Gastrocnemius medialis (tissue), 4 donors: ENCODE measurements at regions not wholly inside any gene's neighbourhood (a gene's known extent, or its start where the extent isn't known, plus 50 kb on each side); places are given as distances from the start of the nearest gene placed in this dataset.
A peak's percentile ranks its signal among the peaks of the same experiment; 100 is the strongest.

ENCODE experiments used
- ATAC-seq, 2 donors: fragments of 150-250 bp; one replicate each; pipeline ENCODE4 v1.9.1; 2016
- DNase-seq, 2 donors: peaks; one replicate each; pipeline ENCODE4 v3.0.0-alpha.2; 2019
- H3K27ac ChIP-seq, 4 donors: fragments of 200-600 bp; sonication (generic); 1 replicate in 1 of 4; 2 replicates in 3 of 4; pipeline ENCODE4 v1.5.1; 2016 to 2018; ENCODE audit warnings: mild to moderate bottlenecking in 2 of 4, moderate library complexity in 1 of 4
- H3K27me3 ChIP-seq, 3 donors: fragments of 200-600 bp; sonication (generic) in 2 of 3; 1 replicate in 1 of 3; 2 replicates in 2 of 3; pipeline versions ENCODE4 v1.5.1 to v1.6.0; 2016 to 2019; ENCODE audit warnings: mild to moderate bottlenecking in 1 of 3, moderate library complexity in 1 of 3
- H3K36me3 ChIP-seq, 2 donors: fragments of 200-600 bp; sonication (generic) in 1 of 2; one replicate each; pipeline ENCODE4 v1.5.1; 2017 to 2018
- H3K4me1 ChIP-seq, 2 donors: fragments of 200-600 bp; sonication (generic) in 1 of 2; one replicate each; pipeline ENCODE4 v1.5.1; 2016 to 2017; ENCODE audit warnings: mild to moderate bottlenecking in 2 of 2
- H3K4me3 ChIP-seq, 4 donors: fragments of 200-600 bp; sonication (generic) in 3 of 4; 1 replicate in 1 of 4; 2 replicates in 3 of 4; pipeline ENCODE4 v1.5.1; 2016 to 2019; ENCODE audit warnings: mild to moderate bottlenecking in 2 of 4
- H3K9me3 ChIP-seq, 3 donors: fragments of 200-600 bp; sonication (generic) in 2 of 3; 1 replicate in 1 of 3; 2 replicates in 2 of 3; pipeline ENCODE4 v1.5.1; 2016 to 2019
- POLR2A ChIP-seq, 2 donors: fragments of 450-650 bp; IDR thresholded peaks; one replicate each; pipeline ENCODE4 v1.6.1; 2017; ENCODE audit warnings: antibody characterized with exemption in 2 of 2, mild to moderate bottlenecking in 2 of 2, moderate library complexity in 2 of 2
- in situ Hi-C, 4 donors: fragments of 200-750 bp; cut with MboI; loops; one replicate each; pipeline versions ENCODE4 v1.15.0 to v1.8.0; 2017; ENCODE audit warnings: low sequenced_read_pairs in 4 of 4
- intact Hi-C: fragments of 100-400 bp; cut with DNase I; formaldehyde crosslinking; loops from one replicate; pipeline ENCODE4 v1.15.1; 2023; ENCODE audit warnings: low total_unique reads
- TF ChIP-seq, protein P1 (sequence below), 5 experiments: fragments of 450-650 bp in 3 of 5; fragments of 200-600 bp in 2 of 5; sonication (generic) in 2 of 5; IDR thresholded peaks in 4 of 5; conservative IDR thresholded peaks in 1 of 5; 1 replicate in 4 of 5; 2 replicates in 1 of 5; pipeline ENCODE4 v1.5.1; 2016 to 2019; ENCODE audit warnings: antibody characterized with exemption in 5 of 5, mild to moderate bottlenecking in 3 of 5, moderate library complexity in 3 of 5

GRCh38 chr20:19816386-19816785 is 58.3 kb downstream of the RIN2 start:
- no peak for DNase-seq
- no peak overlapping the region for H3K4me3 ChIP-seq
- H3K9me3 ChIP-seq = no peaks in the 10 kb centered on the region
- H3K36me3 ChIP-seq = no peaks in the 10 kb centered on the region
- TF ChIP-seq, protein P1, sequence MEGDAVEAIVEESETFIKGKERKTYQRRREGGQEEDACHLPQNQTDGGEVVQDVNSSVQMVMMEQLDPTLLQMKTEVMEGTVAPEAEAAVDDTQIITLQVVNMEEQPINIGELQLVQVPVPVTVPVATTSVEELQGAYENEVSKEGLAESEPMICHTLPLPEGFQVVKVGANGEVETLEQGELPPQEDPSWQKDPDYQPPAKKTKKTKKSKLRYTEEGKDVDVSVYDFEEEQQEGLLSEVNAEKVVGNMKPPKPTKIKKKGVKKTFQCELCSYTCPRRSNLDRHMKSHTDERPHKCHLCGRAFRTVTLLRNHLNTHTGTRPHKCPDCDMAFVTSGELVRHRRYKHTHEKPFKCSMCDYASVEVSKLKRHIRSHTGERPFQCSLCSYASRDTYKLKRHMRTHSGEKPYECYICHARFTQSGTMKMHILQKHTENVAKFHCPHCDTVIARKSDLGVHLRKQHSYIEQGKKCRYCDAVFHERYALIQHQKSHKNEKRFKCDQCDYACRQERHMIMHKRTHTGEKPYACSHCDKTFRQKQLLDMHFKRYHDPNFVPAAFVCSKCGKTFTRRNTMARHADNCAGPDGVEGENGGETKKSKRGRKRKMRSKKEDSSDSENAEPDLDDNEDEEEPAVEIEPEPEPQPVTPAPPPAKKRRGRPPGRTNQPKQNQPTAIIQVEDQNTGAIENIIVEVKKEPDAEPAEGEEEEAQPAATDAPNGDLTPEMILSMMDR (IDR thresholded peaks at IDR 0.05 in 4 of 5, conservative IDR thresholded peaks at IDR 0.05 in 1 of 5) = no peak
- TF ChIP-seq POLR2A (IDR thresholded peaks at IDR 0.05) = no peak
- in situ Hi-C loops = no loop called here
- no peak for ATAC-seq
- intact Hi-C loops = no loop called here
- H3K27ac ChIP-seq = peak overlapping the region; percentile 27 to 65 (median 53)
- H3K4me1 ChIP-seq = peaks cover 21 to 37% of the 10 kb centered on the region in 2 donors
- no peaks in the 10 kb centered on the region for H3K27me3 ChIP-seq

DNA sequence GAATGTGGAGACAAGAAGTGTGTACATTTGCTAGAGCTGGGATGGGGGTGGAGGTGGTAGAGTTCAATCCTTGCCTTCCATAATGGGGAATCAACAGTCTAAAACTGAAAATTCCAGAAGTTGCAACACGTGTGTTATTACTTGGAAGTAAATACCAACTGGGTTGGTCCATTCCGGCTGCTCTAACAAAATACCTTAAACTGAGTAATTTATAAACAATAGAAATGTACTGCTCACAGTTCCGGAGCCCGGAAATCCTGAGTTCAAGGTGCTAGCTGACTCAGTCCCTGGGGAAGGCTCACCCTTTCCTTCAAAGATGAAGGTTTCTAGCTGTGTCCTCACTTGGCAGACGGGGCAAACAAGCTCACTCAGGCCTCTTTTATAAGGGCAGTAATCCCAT is 59.0 kb downstream of the RIN2 start:
- in situ Hi-C loops = no loop called here
- peak; percentile 43 to 60 for ATAC-seq
- Histone ChIP-seq H3K4me3 (no peak overlapping the region), H3K27ac (peak overlapping the region in 3 of 4 donors; percentile 41 to 65 (median 65)), H3K4me1 (peaks cover 21 to 44% of the 10 kb centered on the region in 2 donors), H3K9me3 (no peaks in the 10 kb centered on the region), H3K36me3 (no peaks in the 10 kb centered on the region), H3K27me3 (no peaks in the 10 kb centered on the region)
- TF ChIP-seq, protein P1 (IDR thresholded peaks at IDR 0.05 in 4 of 5, conservative IDR thresholded peaks at IDR 0.05 in 1 of 5) = no peak
- TF ChIP-seq POLR2A (IDR thresholded peaks at IDR 0.05) = no peak
- DNase-seq = no peak
- intact Hi-C loops = no loop called here

- TF ChIP-seq, protein P1 (IDR thresholded peaks at IDR 0.05 in 4 of 5, conservative IDR thresholded peaks at IDR 0.05 in 1 of 5) = no peak
- TF ChIP-seq POLR2A (IDR thresholded peaks at IDR 0.05) = no peak
- Histone ChIP-seq H3K27me3 (no peaks in the 10 kb centered on the region), H3K4me3 (no peak overlapping the region), H3K4me1 (peaks cover 21 to 47% of the 10 kb centered on the region in 2 donors), H3K27ac (no peak overlapping the region), H3K36me3 (no peaks in the 10 kb centered on the region), H3K9me3 (no peaks in the 10 kb centered on the region)
- no peak for ATAC-seq
- no peak for DNase-seq
- in situ Hi-C loops (no loop called here), intact Hi-C loops (no loop called here)
Observed at GRCh38 chr20:19819149-19819548, 61.1 kb downstream of the RIN2 start.

GRCh38 chr20:19820555-19821211 is 62.6 kb downstream of the RIN2 start:
- intact Hi-C loops (loop anchor here (5.0 kb wide), 1 partner anchor 67 kb away; no protein-coding TSS in a partner anchor), in situ Hi-C loops (no loop called here)
- Histone ChIP-seq H3K27me3 (no peaks in the 10 kb centered on the region), H3K36me3 (no peaks in the 10 kb centered on the region), H3K27ac (no peak overlapping the region), H3K9me3 (no peaks in the 10 kb centered on the region), H3K4me1 (peaks cover 11 to 37% of the 10 kb centered on the region in 2 donors), H3K4me3 (no peak overlapping the region)
- TF ChIP-seq POLR2A (IDR thresholded peaks at IDR 0.05) = no peak
- TF ChIP-seq, protein P1 (IDR thresholded peaks at IDR 0.05 in 4 of 5, conservative IDR thresholded peaks at IDR 0.05 in 1 of 5) = no peak
- ATAC-seq = no peak
- DNase-seq = no peak
